ENCODE measurements at regions not wholly inside any gene's neighbourhood (a gene's known extent, or its start where the extent isn't known, plus 50 kb on each side); places are given as distances from the start of the nearest gene placed in this dataset.
"Not testable (repeated sequence)": the region's sequence is repeated elsewhere in the genome, so short reads cannot be mapped to it uniquely, and the experiment has no call there.

- DNase-seq: no peak
Measured at GRCh38 chr6:66321017-66321416, 614.0 kb upstream of the EYS start.

GRCh38 chr6:66307490-66307889, 600.5 kb upstream of the EYS start:
- peak; percentile 45 for DNase-seq

DNA sequence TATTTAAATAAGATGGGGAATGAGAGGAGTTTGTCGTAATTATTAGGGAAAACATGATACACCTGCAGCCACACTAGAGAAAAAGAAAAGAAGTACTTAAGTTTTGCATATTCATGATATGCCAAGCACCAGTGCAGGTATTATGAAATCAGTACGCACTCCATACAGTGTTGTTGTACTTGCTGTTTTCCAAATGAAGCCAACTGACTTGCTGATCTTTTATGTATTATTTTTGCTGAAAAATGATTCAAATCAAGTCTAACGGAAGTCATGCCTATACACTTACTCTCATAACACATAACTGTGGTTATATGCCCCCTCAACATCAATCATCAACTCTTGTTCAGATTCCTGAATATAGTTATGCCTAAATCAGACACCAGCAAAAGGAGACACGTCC, 584.9 kb upstream of the EYS start:
- DNase-seq: no peak

DNA sequence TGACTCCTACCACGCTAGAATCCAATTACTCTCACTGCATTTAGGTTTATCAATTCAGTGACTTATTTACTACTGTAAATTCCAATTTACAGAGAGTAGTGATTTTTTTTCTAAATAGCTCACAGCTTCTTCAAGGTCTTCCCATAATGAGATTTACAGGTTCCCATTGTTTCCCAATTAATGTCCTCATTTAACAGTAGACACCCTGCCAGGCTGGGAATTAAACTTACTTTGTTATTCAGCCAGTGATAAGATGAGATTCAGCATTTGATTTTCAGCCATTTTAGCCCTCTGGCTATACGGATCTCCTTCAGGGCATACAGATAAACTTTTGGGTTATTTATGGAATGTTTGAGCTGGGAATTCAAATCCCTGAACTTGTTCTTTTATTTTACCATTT, 582.9 kb upstream of the EYS start:
- no peak for DNase-seq

- DNase-seq: no peak
Measured at GRCh38 chr6:66278115-66278514, 571.1 kb upstream of the EYS start.

DNA sequence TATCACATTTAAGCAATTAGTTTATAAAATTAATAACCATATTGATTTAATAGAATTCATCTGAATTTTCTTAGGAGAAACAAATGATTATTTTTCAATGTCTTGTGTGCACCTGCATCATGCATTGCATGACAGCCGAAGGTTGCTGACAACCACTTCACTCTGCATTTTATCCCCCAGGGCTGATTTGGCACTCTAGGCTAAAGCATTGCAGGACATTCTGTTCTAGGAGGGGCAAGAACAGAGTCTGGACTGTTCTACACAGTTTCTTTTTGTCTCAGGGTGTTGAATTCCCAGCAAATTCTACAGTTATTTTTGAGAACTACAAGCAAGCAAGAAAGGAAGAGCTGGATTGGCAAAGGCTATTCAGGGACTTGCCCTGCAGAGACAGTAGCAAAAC, 570.4 kb upstream of the EYS start:
- DNase-seq: no peak

DNA sequence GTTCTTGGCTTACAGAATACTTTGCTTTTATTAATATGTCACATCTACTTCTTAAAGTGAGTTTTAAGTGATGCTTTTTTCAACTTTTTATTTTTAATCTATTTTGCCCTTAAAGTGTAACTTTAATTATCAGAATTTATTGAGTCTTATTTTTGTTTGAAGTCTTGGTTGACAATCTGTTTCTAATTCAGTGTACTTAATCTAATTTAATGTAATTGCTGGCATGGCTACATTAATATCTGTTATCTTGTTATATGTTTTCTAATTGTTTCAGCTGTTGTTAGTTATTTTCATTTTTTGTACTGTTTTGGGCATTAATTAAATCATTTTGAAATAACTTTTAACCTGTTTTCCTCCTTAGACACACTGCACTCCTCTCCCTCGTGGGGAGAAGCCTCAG, 558.7 kb upstream of the EYS start:
- no peak for DNase-seq

GRCh38 chr6:66264376-66264775, 557.4 kb upstream of the EYS start:
- no peak for DNase-seq

DNA sequence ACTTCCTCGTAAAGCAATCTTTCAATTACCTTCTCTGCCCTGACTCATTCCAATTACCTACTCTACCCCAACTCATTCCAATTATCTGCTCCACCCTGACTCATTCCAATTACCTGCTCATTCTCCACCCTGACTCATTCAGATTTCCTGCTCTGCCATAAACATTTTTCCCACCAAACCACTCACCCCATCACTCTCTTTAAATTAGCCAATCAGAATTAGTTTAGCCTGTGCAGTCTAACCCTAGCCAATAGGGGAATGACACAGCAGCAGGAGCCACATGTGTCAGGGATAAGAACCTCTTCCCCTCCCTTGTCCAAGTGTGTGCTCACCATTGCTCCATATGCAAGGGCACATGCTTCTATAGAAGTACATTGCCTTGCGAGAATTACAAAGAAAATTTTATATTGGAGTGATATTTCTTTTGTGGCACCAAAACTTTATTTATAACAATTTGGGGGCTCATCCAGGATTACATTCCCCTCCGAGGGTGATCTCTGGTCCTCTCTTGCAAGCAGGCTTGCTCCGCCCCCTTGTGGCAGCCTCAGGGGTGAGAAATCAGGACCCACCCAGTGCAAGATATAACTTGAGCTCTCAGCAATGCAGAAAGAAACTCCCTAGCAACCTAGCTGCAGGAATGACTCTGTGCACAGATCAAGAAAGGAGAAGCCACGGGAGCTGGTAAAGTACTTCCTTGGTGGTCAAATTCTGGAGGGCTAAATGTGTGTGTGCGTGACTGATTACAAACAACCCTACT, 551.9 kb upstream of the EYS start:
- peak; percentile 15 for DNase-seq

DNA sequence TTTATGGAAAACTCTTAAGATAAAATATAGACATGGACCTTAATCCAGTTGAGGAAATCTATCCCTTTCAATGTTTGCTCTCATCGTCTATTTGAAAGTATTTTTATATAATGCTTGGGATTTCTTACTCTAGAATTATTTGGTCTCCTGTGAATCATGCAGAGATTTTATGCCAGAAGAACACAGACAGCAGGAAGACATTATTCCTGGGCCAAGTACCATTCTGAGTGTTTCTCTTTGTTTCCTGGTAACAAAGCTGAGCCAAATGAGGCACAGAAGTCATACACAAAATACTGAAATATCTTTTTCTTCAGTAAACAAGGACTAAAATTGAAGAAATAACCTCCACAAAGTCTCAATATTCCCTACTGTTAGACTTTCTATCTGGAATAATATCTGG, 538.2 kb upstream of the EYS start:
- DNase-seq: no peak

DNA sequence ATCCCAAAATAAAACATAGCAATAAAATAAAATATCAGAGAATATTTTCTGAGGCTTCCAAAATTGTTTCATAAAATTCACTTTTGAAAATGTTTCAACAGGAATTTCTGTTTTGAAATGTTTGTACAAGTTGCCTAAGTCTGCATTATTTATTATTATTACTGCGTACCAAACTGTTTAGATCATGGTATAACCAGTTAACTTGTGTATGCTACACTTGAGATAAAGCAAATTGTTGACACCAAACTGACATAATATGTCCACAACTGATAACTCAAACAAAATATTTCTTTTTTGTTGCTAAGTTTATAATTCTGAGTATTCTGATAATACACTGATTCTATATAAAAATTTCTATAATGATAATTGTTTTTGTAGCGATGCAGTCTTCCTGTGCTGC, 531.8 kb upstream of the EYS start:
- DNase-seq: no peak

DNA sequence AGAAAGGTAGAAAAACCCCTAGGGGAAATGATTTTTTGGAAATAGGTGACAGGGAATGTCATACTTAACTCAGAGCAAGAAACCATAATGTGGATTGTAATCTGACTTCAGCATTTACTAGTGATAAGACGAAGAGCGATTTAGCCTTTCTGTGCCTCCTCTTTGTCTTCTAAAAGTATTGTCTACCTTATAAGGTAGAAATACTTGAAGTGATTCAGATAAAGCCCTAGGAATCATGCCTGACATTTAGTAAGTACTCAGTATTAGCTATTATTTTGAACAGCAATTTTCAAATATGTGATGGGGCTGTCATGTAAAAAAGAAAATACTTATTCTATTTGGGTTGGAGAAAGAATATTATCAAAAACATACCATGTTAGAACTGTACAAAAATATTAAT, 525.9 kb upstream of the EYS start:
- no peak for DNase-seq

DNA sequence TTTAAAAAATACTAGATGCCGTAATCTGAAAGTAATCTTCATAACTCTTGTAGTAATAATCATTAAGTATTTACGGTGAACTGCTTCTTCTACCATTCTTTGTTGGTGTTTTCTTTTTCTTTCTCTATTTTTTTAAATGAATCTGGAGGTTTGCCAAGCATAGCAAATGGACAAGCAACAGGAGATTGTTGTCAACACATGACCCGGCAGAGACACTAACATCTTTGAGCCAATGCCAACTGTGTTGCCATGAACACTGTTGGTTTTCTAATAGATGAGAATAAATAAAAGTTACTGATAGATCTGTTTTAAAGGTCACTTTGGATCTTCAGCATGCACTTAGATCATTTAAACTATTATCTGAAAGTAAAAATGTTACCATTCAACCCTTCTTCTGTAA, 523.6 kb upstream of the EYS start:
- DNase-seq: no peak

DNA sequence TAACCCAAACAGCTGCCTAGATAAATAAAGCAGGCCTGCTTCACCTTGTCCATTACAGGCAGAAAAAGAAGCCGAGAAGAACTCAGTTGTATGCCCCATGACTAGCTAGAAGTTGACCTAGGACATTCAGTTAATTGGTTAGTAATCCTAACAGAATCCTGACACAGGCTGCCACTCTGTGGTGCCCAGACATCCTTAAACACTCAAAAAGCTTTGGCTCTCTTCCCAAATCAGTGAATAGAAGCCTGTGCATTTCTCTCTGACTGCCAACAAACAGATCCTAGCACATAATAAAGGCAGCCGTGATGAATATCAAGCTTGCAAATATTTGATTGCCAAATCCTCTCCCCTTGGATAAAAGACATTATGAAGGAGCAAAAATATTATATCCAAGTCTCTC, 519.1 kb upstream of the EYS start:
- DNase-seq: peak; percentile 54

DNA sequence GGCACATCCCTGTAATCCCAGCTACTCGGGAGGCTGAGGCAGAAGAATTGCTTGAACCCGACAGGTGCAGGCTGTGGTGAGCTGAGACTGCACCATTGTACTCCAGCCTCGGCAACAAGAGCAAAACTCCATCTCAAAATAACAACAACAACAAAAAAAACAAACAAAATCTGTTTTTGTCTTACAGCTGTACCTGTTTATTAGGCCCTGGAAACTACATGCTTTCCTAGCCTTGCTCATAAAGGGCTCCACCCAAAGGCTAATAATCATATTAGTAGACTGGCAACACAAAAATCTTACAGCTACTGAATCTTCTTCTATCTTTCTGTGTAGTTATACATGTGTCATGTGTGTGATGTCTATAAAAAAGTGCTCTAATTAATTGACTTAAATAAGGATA, 503.9 kb upstream of the EYS start:
- DNase-seq: peak; percentile 65

GRCh38 chr6:66200390-66200789, 493.4 kb upstream of the EYS start:
- DNase-seq: no peak

DNA sequence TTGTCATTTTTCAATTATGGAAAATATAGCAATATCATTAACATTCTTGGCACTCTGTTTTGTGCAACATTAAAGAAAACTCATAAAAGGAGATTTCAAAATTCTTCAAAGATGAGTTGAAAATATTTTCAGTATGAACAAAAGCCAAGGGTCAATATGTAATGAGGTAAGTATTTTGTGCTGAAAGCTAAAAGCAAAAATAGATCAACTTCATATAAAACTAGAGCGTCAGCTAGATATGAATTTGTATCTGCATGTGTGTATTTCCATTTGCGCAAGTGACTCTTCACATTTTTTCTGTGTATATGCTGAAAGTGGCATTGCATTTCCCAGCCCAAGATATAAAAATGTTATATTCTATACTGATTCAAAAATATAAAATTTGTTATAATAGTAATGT, 492.1 kb upstream of the EYS start:
- no peak for DNase-seq

DNA sequence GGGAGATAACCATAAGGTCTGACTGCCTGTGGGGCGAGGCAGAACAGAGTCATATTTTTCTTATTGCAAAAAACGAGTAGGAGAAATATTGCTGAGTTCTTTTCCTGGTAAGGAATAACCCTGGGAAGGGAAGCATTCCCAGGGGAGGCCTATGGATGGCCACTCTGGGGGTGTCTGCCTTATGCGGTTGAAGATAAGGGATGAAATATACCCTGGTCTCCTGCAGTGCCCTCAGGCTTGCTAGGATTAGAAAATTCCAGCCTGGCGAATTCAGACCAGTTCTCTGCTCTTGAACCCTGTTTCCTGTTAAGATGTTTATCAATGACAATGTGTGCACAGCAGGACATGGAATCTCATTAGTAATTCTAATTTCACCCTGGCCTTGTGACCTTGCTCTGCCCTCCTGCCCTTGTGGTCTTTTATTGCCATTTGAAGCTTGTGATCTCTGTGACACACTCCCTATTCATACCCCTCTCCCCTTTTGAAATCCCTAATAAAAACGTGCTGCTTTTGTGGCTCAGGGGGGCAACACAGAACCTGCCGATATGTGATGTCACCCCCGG, 491.1 kb upstream of the EYS start:
- no peak for DNase-seq

- DNase-seq: peak; percentile 27
Measured at GRCh38 chr6:66190858-66191257, 483.8 kb upstream of the EYS start.

DNA sequence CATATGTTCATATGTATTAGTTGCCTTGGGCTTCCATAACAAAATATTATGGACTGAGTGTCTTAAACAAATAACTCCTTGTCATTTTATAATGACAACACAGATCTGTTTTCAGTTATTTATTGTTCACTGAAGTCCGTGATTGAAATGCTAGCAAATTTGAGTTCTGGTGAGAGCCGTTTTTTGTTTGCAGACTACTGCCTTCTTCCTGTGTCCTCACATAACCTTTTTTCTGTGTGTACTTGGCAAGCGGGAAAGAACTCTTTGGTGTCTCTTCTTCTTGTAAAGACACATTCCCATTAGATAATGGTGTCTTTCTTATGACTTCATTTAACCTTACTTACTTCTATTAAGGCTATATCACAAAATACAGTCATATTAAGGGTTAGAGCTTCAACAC, 482.9 kb upstream of the EYS start:
- peak; percentile 28 for DNase-seq

GRCh38 chr6:66186756-66187155, 479.7 kb upstream of the EYS start:
- no peak for DNase-seq

DNA sequence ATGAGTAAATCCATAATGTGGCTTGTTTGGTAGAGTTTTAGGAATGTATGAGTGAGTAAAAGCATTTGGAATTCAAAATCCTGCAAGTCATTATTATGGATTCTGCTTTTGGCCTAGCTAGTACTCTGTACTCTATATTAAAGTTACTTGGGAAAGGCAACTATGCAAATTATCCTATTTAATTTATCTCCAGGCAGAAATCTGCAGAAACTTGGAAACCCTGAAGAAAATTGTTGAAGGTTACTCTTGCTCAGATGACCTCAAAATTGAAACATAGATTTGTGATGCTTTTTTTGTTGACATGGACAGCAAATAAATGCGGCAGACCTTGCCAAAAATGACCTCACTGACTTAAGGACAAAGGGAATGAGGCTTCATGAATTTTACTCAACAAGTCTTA, 477.1 kb upstream of the EYS start:
- no peak for DNase-seq

GRCh38 chr6:66179361-66179760, 472.3 kb upstream of the EYS start:
- DNase-seq: no peak

DNA sequence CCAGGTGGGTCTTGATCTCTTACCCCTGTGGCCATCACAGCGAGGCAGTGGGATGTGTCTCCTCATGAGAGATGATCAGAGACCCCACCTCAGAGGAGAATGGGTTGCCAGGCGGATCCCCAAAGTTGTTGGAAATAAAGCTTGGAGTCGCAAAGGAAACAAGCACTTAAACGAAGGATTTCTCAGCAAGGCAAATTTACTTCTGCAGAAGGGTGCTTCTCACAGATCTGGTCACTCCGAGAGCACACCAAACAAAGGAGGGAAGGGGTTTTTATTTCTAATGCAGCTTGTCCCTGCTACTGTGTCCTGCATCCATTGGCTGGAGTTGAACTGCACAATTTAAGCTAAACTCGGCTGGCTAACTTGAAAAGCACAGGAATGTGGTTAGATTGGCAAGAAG, 466.6 kb upstream of the EYS start:
- peak; percentile 5 for DNase-seq

DNA sequence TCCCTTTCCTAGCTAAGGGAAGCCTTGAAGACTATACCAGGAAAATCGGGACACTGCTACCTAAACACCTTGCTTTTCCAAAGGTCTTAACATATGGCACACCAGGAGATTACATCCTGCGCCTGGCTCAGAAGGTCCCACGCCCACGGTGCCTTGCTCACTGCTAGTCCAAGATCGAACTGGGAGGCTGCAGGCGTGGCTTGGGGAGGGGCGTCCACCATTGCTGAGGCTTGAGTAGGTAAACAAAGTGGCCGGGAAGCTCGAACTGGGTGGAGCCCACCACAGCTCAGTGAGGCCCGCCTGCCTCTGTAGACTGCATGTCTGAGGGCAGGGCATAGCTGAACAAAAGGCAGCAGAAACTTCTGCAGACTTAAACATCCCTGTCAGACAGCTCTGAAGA, 459.7 kb upstream of the EYS start:
- not testable (repeated sequence) for DNase-seq

All from DMS53 (cell line).